H1 (cell line): ENCODE measurements at regions not wholly inside any gene's neighbourhood (a gene's known extent, or its start where the extent isn't known, plus 50 kb on each side); places are given as distances from the start of the nearest gene placed in this dataset.

ENCODE experiments used
- CTCF ChIA-PET: fragments of 300-600 bp; sonication (Branson Sonifier 250); formaldehyde crosslinking; loops from one replicate; lab custom pipeline; 2021; ENCODE audit not compliant: partially characterized antibody; lab: Charles Lee
- POLR2A ChIA-PET: fragments of 300-600 bp; sonication (Branson Sonifier 250); formaldehyde crosslinking; loops from one replicate; lab custom pipeline; 2021; ENCODE audit warnings: inconsistent platforms; ENCODE audit not compliant: partially characterized antibody; lab: Charles Lee
- DNase-seq, 2 experiments: peaks; one replicate each; pipeline versions ENCODE4 v3.0.0 to v3.0.0-alpha.2; 2010 to 2022; ENCODE audit warnings: low spot score in 2 of 2, low read depth in 1 of 2, mixed read lengths in 1 of 2
- FAIRE-seq: peaks from 2 replicates; lab custom pipeline; 2011; peaks lifted over from hg19 to GRCh38; lab: Jason Lieb, UNC
- H2AFZ ChIP-seq: 2 replicates; pipeline ENCODE4 v1.8.1; 2012; ENCODE audit warnings: low read length, inconsistent platforms
- H2AK5ac ChIP-seq: 2 replicates; pipeline ENCODE4 v1.6.1; 2013; ENCODE audit warnings: low read depth, low read length
- H2BK120ac ChIP-seq: replicated peaks from 2 replicates; pipeline ENCODE3; 2013; ENCODE audit warnings: low read depth, low read length, inconsistent platforms
- H2BK12ac ChIP-seq: 2 replicates; pipeline ENCODE4 v1.6.1; 2013; ENCODE audit warnings: low read depth, low read length
- H2BK15ac ChIP-seq: 2 replicates; pipeline ENCODE4 v1.6.1; 2013; ENCODE audit warnings: low read length
- H2BK20ac ChIP-seq: 2 replicates; pipeline ENCODE4 v1.6.1; 2013; ENCODE audit warnings: low read length
- H2BK5ac ChIP-seq: 2 replicates; pipeline ENCODE4 v1.6.1; 2013; ENCODE audit warnings: low read depth, low read length
- H3K14ac ChIP-seq: 2 replicates; pipeline ENCODE4 v1.6.1; 2013; ENCODE audit warnings: inconsistent platforms; ENCODE audit not compliant: insufficient read length
- H3K18ac ChIP-seq: 2 replicates; pipeline ENCODE4 v1.6.1; 2013; ENCODE audit warnings: low read length; ENCODE audit errors: extremely low read depth
- H3K23ac ChIP-seq: 2 replicates; pipeline ENCODE4 v1.6.1; 2013; ENCODE audit warnings: inconsistent platforms; ENCODE audit not compliant: insufficient read length
- H3K23me2 ChIP-seq: 2 replicates; pipeline ENCODE4 v1.6.1; 2013; ENCODE audit warnings: low read depth, low read length
- H3K27ac ChIP-seq: 2 replicates; pipeline ENCODE4 v1.6.1; 2011; ENCODE audit warnings: low read depth, low read length, inconsistent platforms
- H3K27me3 ChIP-seq, 4 experiments: replicated peaks in 1 of 4; 1 replicate in 1 of 4; 2 replicates in 3 of 4; pipeline versions ENCODE4 v1.6.1 to v1.8.1; 2011 to 2013; ENCODE audit warnings: low read length in 3 of 4, mild to moderate bottlenecking in 3 of 4, inconsistent platforms in 2 of 4, mixed read lengths in 2 of 4, moderate library complexity in 1 of 4; ENCODE audit not compliant: control insufficient read depth in 3 of 4, insufficient read depth in 3 of 4; ENCODE audit errors: extremely low read depth in 1 of 4
- H3K36me3 ChIP-seq, 4 experiments: 2 replicates each; pipeline versions ENCODE4 v1.6.1 to v1.8.1; 2011 to 2013; ENCODE audit warnings: mild to moderate bottlenecking in 4 of 4, low read length in 3 of 4, moderate library complexity in 2 of 4, control low read depth in 1 of 4, inconsistent platforms in 1 of 4; ENCODE audit not compliant: insufficient read depth in 4 of 4, control insufficient read depth in 2 of 4
- H3K4ac ChIP-seq: replicated peaks from 2 replicates; pipeline ENCODE3; 2013; ENCODE audit warnings: low read length, low read depth, mixed read lengths, inconsistent platforms; ENCODE audit not compliant: insufficient read length
- H3K4me1 ChIP-seq, 4 experiments: replicated peaks in 1 of 4; 1 replicate in 1 of 4; 2 replicates in 3 of 4; pipeline versions ENCODE4 v1.6.1 to v1.8.1; 2011 to 2013; ENCODE audit warnings: low read length in 3 of 4, inconsistent platforms in 2 of 4, mixed read lengths in 1 of 4; ENCODE audit not compliant: insufficient read depth in 4 of 4, control insufficient read depth in 3 of 4
- H3K4me2 ChIP-seq, 2 experiments: 2 replicates each; pipeline versions ENCODE4 v1.6.1 to v1.8.1; 2011 to 2013; ENCODE audit warnings: low read depth in 2 of 2, low read length in 2 of 2, control low read depth in 1 of 2, inconsistent platforms in 1 of 2, mild to moderate bottlenecking in 1 of 2; ENCODE audit not compliant: insufficient read depth in 1 of 2
- H3K4me3 ChIP-seq, 4 experiments: fragments of 200-600, 300-600 bp in 1 of 4; sonication (generic), shearing (Covaris generic), sonication (Bioruptor Twin) in 1 of 4; 2 replicates each; pipeline versions ENCODE4 v1.5.1 to v1.8.1; 2011 to 2016; ENCODE audit warnings: low read length in 4 of 4, low read depth in 3 of 4, control low read depth in 2 of 4, inconsistent platforms in 2 of 4, mild to moderate bottlenecking in 2 of 4, mixed read lengths in 1 of 4, moderate library complexity in 1 of 4; ENCODE audit not compliant: insufficient read depth in 2 of 4; ENCODE audit errors: extremely low read depth in 1 of 4
- H3K56ac ChIP-seq: replicated peaks from 2 replicates; pipeline ENCODE3; 2013; ENCODE audit warnings: low read depth, mild to moderate bottlenecking, mixed read lengths, low read length, inconsistent platforms; ENCODE audit not compliant: insufficient read length
- H3K79me1 ChIP-seq: 2 replicates; pipeline ENCODE4 v1.6.1; 2013; ENCODE audit warnings: low read depth, low read length, control low read depth
- H3K79me2 ChIP-seq, 2 experiments: 2 replicates each; pipeline versions ENCODE4 v1.6.1 to v1.8.1; 2012 to 2013; ENCODE audit warnings: low read length in 2 of 2, mild to moderate bottlenecking in 2 of 2, inconsistent platforms in 1 of 2; ENCODE audit not compliant: insufficient read depth in 2 of 2, control insufficient read depth in 1 of 2
- H3K9ac ChIP-seq, 4 experiments: replicated peaks in 1 of 4; 1 replicate in 1 of 4; 2 replicates in 3 of 4; pipeline versions ENCODE4 v1.6.1 to v1.8.1; 2011 to 2013; ENCODE audit warnings: low read depth in 3 of 4, low read length in 3 of 4, control low read depth in 2 of 4, mild to moderate bottlenecking in 2 of 4, moderate library complexity in 2 of 4, inconsistent platforms in 1 of 4; ENCODE audit errors: extremely low read depth in 1 of 4
- H3K9me3 ChIP-seq, 2 experiments: 2 replicates each; pipeline versions ENCODE4 v1.6.1 to v1.8.1; 2012 to 2013; ENCODE audit warnings: mild to moderate bottlenecking in 2 of 2, moderate library complexity in 2 of 2, control low read depth in 1 of 2, inconsistent platforms in 1 of 2, low read depth in 1 of 2, low read length in 1 of 2, mixed read lengths in 1 of 2; ENCODE audit not compliant: insufficient read depth in 2 of 2
- H4K20me1 ChIP-seq, 2 experiments: replicated peaks in 1 of 2; 2 replicates each; pipeline versions ENCODE3 to v1.8.1; 2011 to 2013; ENCODE audit warnings: inconsistent platforms in 2 of 2, low read length in 2 of 2, mild to moderate bottlenecking in 1 of 2; ENCODE audit not compliant: insufficient read depth in 2 of 2, control insufficient read depth in 1 of 2
- H4K5ac ChIP-seq: 2 replicates; pipeline ENCODE4 v1.6.1; 2013; ENCODE audit warnings: low read length, low read depth, mixed read lengths, inconsistent platforms; ENCODE audit not compliant: insufficient read length
- H4K8ac ChIP-seq: 2 replicates; pipeline ENCODE4 v1.8.0; 2013; ENCODE audit warnings: mild to moderate bottlenecking, moderate library complexity, low read length, inconsistent platforms; ENCODE audit not compliant: insufficient read depth; ENCODE audit errors: extremely low read depth
- H4K91ac ChIP-seq: replicated peaks from 2 replicates; pipeline ENCODE3; 2013; ENCODE audit warnings: low read length, mixed read lengths, inconsistent platforms; ENCODE audit not compliant: insufficient read length
- CREB1 ChIP-seq: IDR thresholded peaks from 2 replicates; pipeline ENCODE4 v1.6.1; 2012; ENCODE audit warnings: inconsistent platforms
- EZH2 ChIP-seq: fragments of 200-600 bp; sonication (generic); IDR thresholded peaks from 2 replicates; pipeline ENCODE4 v1.7.1; 2012; ENCODE audit warnings: low read depth, mild to moderate bottlenecking, moderate library complexity, low read length, inconsistent platforms; ENCODE audit not compliant: severe bottlenecking
- KDM5A ChIP-seq: fragments of 200-600 bp; IDR thresholded peaks from 2 replicates; pipeline ENCODE4 v1.7.1; 2012; ENCODE audit warnings: mild to moderate bottlenecking, low read length, inconsistent platforms, mixed read lengths
- RFX5 ChIP-seq: IDR thresholded peaks from 2 replicates; pipeline ENCODE4 v1.6.1; 2011; ENCODE audit warnings: low read depth, low read length, improper control_type of control experiment, borderline replicate concordance
- TAF7 ChIP-seq: optimal IDR thresholded peaks from 2 replicates; pipeline ENCODE3; 2011; ENCODE audit warnings: low read depth, mild to moderate bottlenecking, inconsistent platforms, low read length, moderate library complexity, borderline replicate concordance
- WGBS, 2 experiments: shearing (Covaris generic) in 1 of 2; methylation state at CpG; one replicate each; pipeline versions ENCODE4 v1.1.6 to v1.1.7; 2013 to 2015; ENCODE audit warnings: low lambda C conversion rate in 2 of 2, mixed read lengths in 2 of 2, inconsistent platforms in 1 of 2, low coverage in 1 of 2, missing lambda C conversion rate in 1 of 2; ENCODE audit not compliant: insufficient replicate concordance in 2 of 2, insufficient coverage in 1 of 2, insufficient read length in 1 of 2; ENCODE audit errors: extremely low coverage in 1 of 2, missing lambda C conversion rate in 1 of 2; 5-methylcytosine and 5-hydroxymethylcytosine counted together
- TF ChIP-seq, protein P1 (sequence below): IDR thresholded peaks from 2 replicates; pipeline ENCODE4 v1.6.1; 2012; ENCODE audit warnings: inconsistent platforms

GRCh38 chr2:40841856-40842255 is 390.0 kb upstream of the SLC8A1 start:
- no peak overlapping the region for H2BK15ac ChIP-seq
- WGBS, 2 experiments: 94% methylated on average over 2 of the region's 2 CpGs; no CpG with 5 or more reads in 1 of the 2 experiments
- H3K27me3 ChIP-seq: no peaks in the 10 kb centered on the region
- H3K4ac ChIP-seq: no peak overlapping the region
- no peak overlapping the region for H3K4me3 ChIP-seq
- H2BK20ac ChIP-seq: no peak overlapping the region
- H3K14ac ChIP-seq: no peak overlapping the region
- no peak overlapping the region for H3K56ac ChIP-seq
- H2AK5ac ChIP-seq: no peak overlapping the region
- no peaks in the 10 kb centered on the region; the same call in 1 of the 2 replicates for H3K23me2 ChIP-seq
- no peak overlapping the region for H3K18ac ChIP-seq
- H2BK12ac ChIP-seq: no peak overlapping the region
- no peak overlapping the region for H4K5ac ChIP-seq
- TF ChIP-seq RFX5: no peak
- no peak for TF ChIP-seq EZH2
- no peak for TF ChIP-seq KDM5A
- TF ChIP-seq TAF7: no peak
- TF ChIP-seq CREB1: no peak
- TF ChIP-seq, protein P1, sequence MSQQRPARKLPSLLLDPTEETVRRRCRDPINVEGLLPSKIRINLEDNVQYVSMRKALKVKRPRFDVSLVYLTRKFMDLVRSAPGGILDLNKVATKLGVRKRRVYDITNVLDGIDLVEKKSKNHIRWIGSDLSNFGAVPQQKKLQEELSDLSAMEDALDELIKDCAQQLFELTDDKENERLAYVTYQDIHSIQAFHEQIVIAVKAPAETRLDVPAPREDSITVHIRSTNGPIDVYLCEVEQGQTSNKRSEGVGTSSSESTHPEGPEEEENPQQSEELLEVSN: no peak
- CTCF ChIA-PET: interaction anchor here (0.6 kb wide), 1 partner anchor 11 kb away, joined by 3 read pairs; no protein-coding TSS in a partner anchor
- H3K9me3 ChIP-seq: no peaks in the 10 kb centered on the region
- POLR2A ChIA-PET: no interaction called here
- no peaks in the 10 kb centered on the region for H3K36me3 ChIP-seq
- H3K4me2 ChIP-seq: no peak overlapping the region
- H3K27ac ChIP-seq: no peak overlapping the region
- no peaks in the 10 kb centered on the region for H3K79me1 ChIP-seq
- no peaks in the 10 kb centered on the region for H3K79me2 ChIP-seq
- DNase-seq: no peak
- H4K91ac ChIP-seq: no peak overlapping the region
- no peak overlapping the region for H4K8ac ChIP-seq
- no peak overlapping the region for H2BK120ac ChIP-seq
- H3K23ac ChIP-seq: no peak overlapping the region
- no peak overlapping the region for H2BK5ac ChIP-seq
- no peaks in the 10 kb centered on the region for H4K20me1 ChIP-seq
- H3K9ac ChIP-seq: no peak overlapping the region
- FAIRE-seq: no peak
- H3K4me1 ChIP-seq: no peaks in the 10 kb centered on the region
- H2AFZ ChIP-seq: no peak overlapping the region
